22Rv1 (cell line): ENCODE measurements at regions not wholly inside any gene's neighbourhood (a gene's known extent, or its start where the extent isn't known, plus 50 kb on each side); places are given as distances from the start of the nearest gene placed in this dataset.

ENCODE experiments used
- ZFX ChIP-seq: fragments of 450-650 bp; IDR thresholded peaks from 2 replicates; pipeline ENCODE4 v1.6.1; 2017; ENCODE audit warnings: antibody characterized with exemption, borderline replicate concordance
- TF ChIP-seq, protein P1 (sequence below): fragments of 450-650 bp; IDR thresholded peaks from 2 replicates; pipeline ENCODE4 v1.5.1; 2017; ENCODE audit warnings: mild to moderate bottlenecking

GRCh38 chr1:177360791-177361190 is 190.0 kb downstream of the BRINP2 start:
- TF ChIP-seq, protein P1, sequence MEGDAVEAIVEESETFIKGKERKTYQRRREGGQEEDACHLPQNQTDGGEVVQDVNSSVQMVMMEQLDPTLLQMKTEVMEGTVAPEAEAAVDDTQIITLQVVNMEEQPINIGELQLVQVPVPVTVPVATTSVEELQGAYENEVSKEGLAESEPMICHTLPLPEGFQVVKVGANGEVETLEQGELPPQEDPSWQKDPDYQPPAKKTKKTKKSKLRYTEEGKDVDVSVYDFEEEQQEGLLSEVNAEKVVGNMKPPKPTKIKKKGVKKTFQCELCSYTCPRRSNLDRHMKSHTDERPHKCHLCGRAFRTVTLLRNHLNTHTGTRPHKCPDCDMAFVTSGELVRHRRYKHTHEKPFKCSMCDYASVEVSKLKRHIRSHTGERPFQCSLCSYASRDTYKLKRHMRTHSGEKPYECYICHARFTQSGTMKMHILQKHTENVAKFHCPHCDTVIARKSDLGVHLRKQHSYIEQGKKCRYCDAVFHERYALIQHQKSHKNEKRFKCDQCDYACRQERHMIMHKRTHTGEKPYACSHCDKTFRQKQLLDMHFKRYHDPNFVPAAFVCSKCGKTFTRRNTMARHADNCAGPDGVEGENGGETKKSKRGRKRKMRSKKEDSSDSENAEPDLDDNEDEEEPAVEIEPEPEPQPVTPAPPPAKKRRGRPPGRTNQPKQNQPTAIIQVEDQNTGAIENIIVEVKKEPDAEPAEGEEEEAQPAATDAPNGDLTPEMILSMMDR = no peak
- no peak for TF ChIP-seq ZFX
